H9 (cell line): ENCODE measurements at regions not wholly inside any gene's neighbourhood (a gene's known extent, or its start where the extent isn't known, plus 50 kb on each side); places are given as distances from the start of the nearest gene placed in this dataset.

Experiments used
- DNase-seq: peaks from one replicate; pipeline ENCODE4 v3.0.0-alpha.2; 2017
- H2AFZ ChIP-seq: one replicate; pipeline ENCODE4 v1.6.1; 2013; ENCODE audit warnings: mild to moderate bottlenecking, low read length, control low read depth, moderate library complexity
- H2AK5ac ChIP-seq: 2 replicates; pipeline ENCODE4 v1.6.1; 2013; ENCODE audit warnings: low read length, control low read depth, mixed read lengths; ENCODE audit not compliant: insufficient read length
- H2BK120ac ChIP-seq: one replicate; pipeline ENCODE4 v1.6.1; 2013; ENCODE audit warnings: low read depth, mild to moderate bottlenecking, low read length, control low read depth, inconsistent platforms; ENCODE audit not compliant: poor library complexity, severe bottlenecking
- H2BK12ac ChIP-seq: 2 replicates; pipeline ENCODE4 v1.6.1; 2013; ENCODE audit warnings: low read length, control low read depth, mixed read lengths, low read depth; ENCODE audit not compliant: insufficient read length
- H2BK15ac ChIP-seq: 2 replicates; pipeline ENCODE4 v1.6.1; 2013; ENCODE audit warnings: low read depth, low read length, control low read depth
- H2BK20ac ChIP-seq: one replicate; pipeline ENCODE4 v1.6.1; 2013; ENCODE audit warnings: low read depth, mild to moderate bottlenecking, low read length, control low read depth, inconsistent platforms; ENCODE audit not compliant: poor library complexity, severe bottlenecking
- H2BK5ac ChIP-seq: 2 replicates; pipeline ENCODE4 v1.6.1; 2013; ENCODE audit warnings: low read length, control low read depth, mixed read lengths; ENCODE audit not compliant: insufficient read length
- H3K14ac ChIP-seq: 2 replicates; pipeline ENCODE4 v1.6.1; 2013; ENCODE audit warnings: low read length, control low read depth; ENCODE audit not compliant: insufficient read depth
- H3K18ac ChIP-seq: 2 replicates; pipeline ENCODE4 v1.6.1; 2013; ENCODE audit warnings: low read depth, mild to moderate bottlenecking, mixed read lengths, low read length, control low read depth; ENCODE audit not compliant: insufficient read length
- H3K23ac ChIP-seq: 2 replicates; pipeline ENCODE4 v1.6.1; 2013; ENCODE audit warnings: low read length, control low read depth, mixed read lengths, low read depth; ENCODE audit not compliant: insufficient read length
- H3K23me2 ChIP-seq: 2 replicates; pipeline ENCODE4 v1.6.1; 2013; ENCODE audit warnings: low read depth, mild to moderate bottlenecking, mixed read lengths, low read length, control low read depth; ENCODE audit not compliant: insufficient read length, poor library complexity, severe bottlenecking
- H3K27ac ChIP-seq: 2 replicates; pipeline ENCODE4 v1.5.1; 2013; ENCODE audit warnings: low read length, control low read depth, mixed read lengths, low read depth; ENCODE audit not compliant: insufficient read length
- H3K27me3 ChIP-seq: 2 replicates; pipeline ENCODE4 v1.6.1; 2013; ENCODE audit warnings: low read length, control low read depth, inconsistent platforms; ENCODE audit not compliant: insufficient read depth
- H3K4ac ChIP-seq: 2 replicates; pipeline ENCODE4 v1.6.1; 2013; ENCODE audit warnings: low read depth, mild to moderate bottlenecking, control low read depth, inconsistent platforms, low read length, moderate library complexity
- H3K4me1 ChIP-seq: 2 replicates; pipeline ENCODE4 v1.6.1; 2013; ENCODE audit warnings: low read length, control low read depth, inconsistent platforms; ENCODE audit not compliant: insufficient read depth
- H3K4me2 ChIP-seq: 2 replicates; pipeline ENCODE4 v1.6.1; 2013; ENCODE audit warnings: low read length, control low read depth, mixed read lengths; ENCODE audit not compliant: insufficient read length, insufficient read depth
- H3K56ac ChIP-seq: 2 replicates; pipeline ENCODE4 v1.6.1; 2013; ENCODE audit warnings: low read depth, mild to moderate bottlenecking, mixed read lengths, low read length, control low read depth; ENCODE audit not compliant: insufficient read length
- H3K79me1 ChIP-seq: 2 replicates; pipeline ENCODE4 v1.6.1; 2013; ENCODE audit warnings: low read depth, mild to moderate bottlenecking, moderate library complexity, low read length, control low read depth, inconsistent platforms; ENCODE audit not compliant: insufficient read depth, poor library complexity, severe bottlenecking
- H3K79me2 ChIP-seq: 2 replicates; pipeline ENCODE4 v1.6.1; 2013; ENCODE audit warnings: low read length, control low read depth, inconsistent platforms; ENCODE audit not compliant: insufficient read depth
- H3K9ac ChIP-seq: 2 replicates; pipeline ENCODE4 v1.6.1; 2013; ENCODE audit warnings: low read length, control low read depth, mixed read lengths; ENCODE audit not compliant: insufficient read length; ENCODE audit errors: extremely low read depth
- H3K9me3 ChIP-seq: one replicate; pipeline ENCODE4 v1.6.1; 2013; ENCODE audit warnings: low read depth, low read length, inconsistent platforms; ENCODE audit not compliant: control insufficient read depth
- H3T11ph ChIP-seq: one replicate; pipeline ENCODE4 v1.6.1; 2013; ENCODE audit warnings: mild to moderate bottlenecking, low read length, control low read depth, inconsistent platforms
- H4K20me1 ChIP-seq: one replicate; pipeline ENCODE4 v1.6.1; 2013; ENCODE audit not compliant: control insufficient read depth, insufficient read length, insufficient read depth
- H4K5ac ChIP-seq: 2 replicates; pipeline ENCODE4 v1.6.1; 2013; ENCODE audit warnings: low read depth, mild to moderate bottlenecking, mixed read lengths, low read length, control low read depth; ENCODE audit not compliant: insufficient read length
- H4K8ac ChIP-seq: replicated peaks from 2 replicates; pipeline ENCODE4 v1.6.1; 2013; ENCODE audit warnings: low read length, control low read depth, mixed read lengths, low read depth; ENCODE audit not compliant: insufficient read length
- H4K91ac ChIP-seq: 2 replicates; pipeline ENCODE4 v1.6.1; 2013; ENCODE audit warnings: low read depth, mild to moderate bottlenecking, moderate library complexity, mixed read lengths, low read length, control low read depth; ENCODE audit not compliant: insufficient read length
- H3K27ac Mint-ChIP-seq, 3 experiments: 2 replicates in 2 of 3; 3 replicates in 1 of 3; pipeline ENCODE4 v1.8.0; 2020 to 2021; ENCODE audit warnings: mixed read lengths in 3 of 3, mild to moderate bottlenecking in 1 of 3, moderate library complexity in 1 of 3
- H3K27me3 Mint-ChIP-seq: 2 replicates; pipeline ENCODE4 v1.8.0; 2021; ENCODE audit warnings: low read depth, mild to moderate bottlenecking, moderate library complexity, mixed read lengths
- H3K36me3 Mint-ChIP-seq, 3 experiments: 2 replicates in 2 of 3; 3 replicates in 1 of 3; pipeline ENCODE4 v1.8.0; 2020 to 2021; ENCODE audit warnings: low read depth in 3 of 3, mixed read lengths in 3 of 3; ENCODE audit not compliant: insufficient read depth in 1 of 3
- H3K4me1 Mint-ChIP-seq, 2 experiments: 2 replicates each; pipeline ENCODE4 v1.8.0; 2020; ENCODE audit warnings: mixed read lengths in 2 of 2
- H3K4me3 Mint-ChIP-seq, 2 experiments: 2 replicates in 1 of 2; 3 replicates in 1 of 2; pipeline ENCODE4 v1.8.0; 2020 to 2021; ENCODE audit warnings: mild to moderate bottlenecking in 2 of 2, mixed read lengths in 2 of 2, moderate library complexity in 1 of 2
- H3K9me3 Mint-ChIP-seq, 2 experiments: 2 replicates in 1 of 2; 3 replicates in 1 of 2; pipeline ENCODE4 v1.8.0; 2020; ENCODE audit warnings: mild to moderate bottlenecking in 2 of 2, mixed read lengths in 2 of 2, moderate library complexity in 1 of 2
- CTCF ChIP-seq: fragments of 200-600 bp; sonication (generic); conservative IDR thresholded peaks from 3 replicates; pipeline ENCODE4 v1.8.0; 2021; ENCODE audit warnings: antibody characterized with exemption, mild to moderate bottlenecking
- WGBS: extraction: QIAGEN DNeasy Blood & Tissue Kit; methylation state at CpG from one replicate; pipeline ENCODE4 v1.1.7; 2013; ENCODE audit warnings: missing lambda C conversion rate, low lambda C conversion rate, mixed read lengths; ENCODE audit not compliant: insufficient read length; ENCODE audit errors: extremely low coverage; 5-methylcytosine and 5-hydroxymethylcytosine counted together

DNA sequence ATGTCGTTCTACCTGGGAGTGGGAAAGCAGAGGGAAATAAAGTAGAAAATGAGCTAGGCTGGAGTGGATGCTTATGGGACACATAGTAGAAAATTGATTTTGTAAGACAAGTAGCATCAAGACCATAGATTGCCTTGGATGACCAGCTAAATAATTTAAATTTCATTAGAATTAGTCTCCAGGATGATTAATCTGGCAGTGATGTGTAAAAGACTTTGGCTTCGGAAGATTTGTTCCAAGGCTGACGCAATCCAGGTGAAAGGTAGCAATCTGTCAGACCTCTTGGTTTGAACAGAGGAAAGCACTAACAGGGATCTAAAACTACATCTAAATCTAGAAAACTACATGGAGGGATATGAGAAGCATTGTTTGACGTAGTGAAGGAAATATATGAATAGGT lies 236.5 kb downstream of the ARL4A start:
- Histone ChIP-seq H3K4me1 (no peaks in the 10 kb centered on the region), H4K20me1 (no peaks in the 10 kb centered on the region), H2BK20ac (no peak overlapping the region), H2BK15ac (no peak overlapping the region), H3K79me2 (no peaks in the 10 kb centered on the region), H3K18ac (no peak overlapping the region), H3K9me3 (no peaks in the 10 kb centered on the region), H4K91ac (no peak overlapping the region), H3T11ph (no peak overlapping the region), H3K56ac (no peak overlapping the region), H2BK120ac (no peak overlapping the region), H3K27me3 (no peaks in the 10 kb centered on the region), H3K14ac (no peak overlapping the region), H3K4ac (no peak overlapping the region), H3K9ac (no peak overlapping the region), H4K5ac (no peak overlapping the region), H2AK5ac (no peak overlapping the region), H2BK5ac (no peak overlapping the region), H2BK12ac (no peak overlapping the region), H3K4me2 (no peak overlapping the region), H3K23ac (no peak overlapping the region), H3K27ac (no peak overlapping the region), H2AFZ (no peak overlapping the region), H3K23me2 (no peaks in the 10 kb centered on the region), H4K8ac (no peak overlapping the region), H3K79me1 (no peaks in the 10 kb centered on the region)
- TF ChIP-seq CTCF: no peak
- DNase-seq: no peak
- peaks cover 3 to 4% of the 10 kb centered on the region in 2 experiments; a peak in 2 of 4 replicates for H3K4me1 Mint-ChIP-seq
- H3K4me3 Mint-ChIP-seq: no peak overlapping the region
- WGBS: no CpG with 5 or more reads among the region's 4 CpGs
- H3K27ac Mint-ChIP-seq: no peak overlapping the region
- H3K9me3 Mint-ChIP-seq: no peaks in the 10 kb centered on the region
- H3K27me3 Mint-ChIP-seq: no peaks in the 10 kb centered on the region
- no peaks in the 10 kb centered on the region for H3K36me3 Mint-ChIP-seq
